Transverse colon (tissue), 3 donors: ENCODE measurements at regions not wholly inside any gene's neighbourhood (a gene's known extent, or its start where the extent isn't known, plus 50 kb on each side); places are given as distances from the start of the nearest gene placed in this dataset.
"Not testable (repeated sequence)": the region's sequence is repeated elsewhere in the genome, so short reads cannot be mapped to it uniquely, and the experiment has no call there.

Source experiments
- EP300 ChIP-seq: sonication (generic); formaldehyde crosslinking; IDR thresholded peaks from one replicate; pipeline ENCODE4 v1.6.1; 2017; ENCODE audit warnings: antibody characterized with exemption, low read depth
- POLR2A ChIP-seq: fragments of 450-650 bp; IDR thresholded peaks from one replicate; pipeline ENCODE4 v1.6.1; 2016; ENCODE audit warnings: antibody characterized with exemption, mild to moderate bottlenecking, moderate library complexity
- TF ChIP-seq, protein P1 (sequence below), 5 experiments: fragments of 200-600 bp in 3 of 5; fragments of 450-650 bp in 2 of 5; sonication (generic) in 3 of 5; IDR thresholded peaks; 1 replicate in 2 of 5; 2 replicates in 3 of 5; pipeline ENCODE4 v1.5.1; 2016 to 2017; ENCODE audit warnings: antibody characterized with exemption in 5 of 5, inconsistent platforms in 3 of 5, mild to moderate bottlenecking in 2 of 5, moderate library complexity in 1 of 5

GRCh38 chr3:110525558-110526064 lies 546.0 kb upstream of the NECTIN3 start:
- TF ChIP-seq, protein P1, sequence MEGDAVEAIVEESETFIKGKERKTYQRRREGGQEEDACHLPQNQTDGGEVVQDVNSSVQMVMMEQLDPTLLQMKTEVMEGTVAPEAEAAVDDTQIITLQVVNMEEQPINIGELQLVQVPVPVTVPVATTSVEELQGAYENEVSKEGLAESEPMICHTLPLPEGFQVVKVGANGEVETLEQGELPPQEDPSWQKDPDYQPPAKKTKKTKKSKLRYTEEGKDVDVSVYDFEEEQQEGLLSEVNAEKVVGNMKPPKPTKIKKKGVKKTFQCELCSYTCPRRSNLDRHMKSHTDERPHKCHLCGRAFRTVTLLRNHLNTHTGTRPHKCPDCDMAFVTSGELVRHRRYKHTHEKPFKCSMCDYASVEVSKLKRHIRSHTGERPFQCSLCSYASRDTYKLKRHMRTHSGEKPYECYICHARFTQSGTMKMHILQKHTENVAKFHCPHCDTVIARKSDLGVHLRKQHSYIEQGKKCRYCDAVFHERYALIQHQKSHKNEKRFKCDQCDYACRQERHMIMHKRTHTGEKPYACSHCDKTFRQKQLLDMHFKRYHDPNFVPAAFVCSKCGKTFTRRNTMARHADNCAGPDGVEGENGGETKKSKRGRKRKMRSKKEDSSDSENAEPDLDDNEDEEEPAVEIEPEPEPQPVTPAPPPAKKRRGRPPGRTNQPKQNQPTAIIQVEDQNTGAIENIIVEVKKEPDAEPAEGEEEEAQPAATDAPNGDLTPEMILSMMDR (IDR thresholded peaks at IDR 0.05) = not testable (repeated sequence)
- not testable (repeated sequence) for TF ChIP-seq EP300, POLR2A
